ENCODE measurements at regions not wholly inside any gene's neighbourhood (a gene's known extent, or its start where the extent isn't known, plus 50 kb on each side); places are given as distances from the start of the nearest gene placed in this dataset.

DNA sequence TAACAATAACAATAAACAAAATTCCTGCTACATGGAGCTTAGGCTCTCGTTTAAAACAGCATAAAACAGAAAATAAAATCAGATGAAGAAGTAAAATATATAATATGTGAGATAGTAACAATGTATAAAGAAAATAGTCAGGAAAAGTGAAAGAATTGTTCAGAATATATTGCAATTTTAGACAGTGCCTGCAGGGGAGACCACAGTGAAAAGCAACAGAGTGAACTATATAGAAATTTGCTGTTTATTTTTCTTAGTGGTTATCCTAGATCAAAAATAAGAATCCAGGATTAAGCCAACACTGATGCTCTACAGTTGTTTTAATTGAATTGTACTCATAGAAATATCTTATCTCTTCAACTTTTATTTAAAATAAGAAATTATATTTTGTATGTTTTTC, 1639.0 kb upstream of the B3GALT2 start:
- TF ChIP-seq GATA2 (IDR thresholded peaks at IDR 0.05; ENCODE audit: low read depth, low read length) (no peak), GATA3 (IDR thresholded peaks at IDR 0.05; ENCODE audit: low read depth, low read length) (no peak)

DNA sequence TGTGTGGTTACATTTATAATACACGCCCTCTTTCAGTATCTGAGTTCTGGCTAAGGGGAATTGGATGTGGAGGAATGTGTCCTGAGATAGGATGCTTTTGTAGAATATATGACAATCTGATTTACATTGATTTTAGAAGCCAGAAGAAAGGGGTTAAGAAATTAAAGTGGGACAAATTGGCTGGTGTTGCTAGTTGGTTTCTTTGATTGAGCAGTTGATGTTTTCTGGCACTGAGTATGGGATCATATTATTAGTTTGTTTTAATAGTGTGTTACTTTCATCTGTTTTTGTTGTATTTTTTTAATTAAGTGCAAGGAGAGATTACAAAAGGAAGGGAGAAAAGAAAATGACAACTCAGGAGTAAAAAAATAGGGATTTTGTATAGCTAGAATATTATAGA, 1634.7 kb upstream of the B3GALT2 start:
- TF ChIP-seq GATA3 (IDR thresholded peaks at IDR 0.05; ENCODE audit: low read depth, low read length) (no peak), GATA2 (IDR thresholded peaks at IDR 0.05; ENCODE audit: low read depth, low read length) (no peak)

DNA sequence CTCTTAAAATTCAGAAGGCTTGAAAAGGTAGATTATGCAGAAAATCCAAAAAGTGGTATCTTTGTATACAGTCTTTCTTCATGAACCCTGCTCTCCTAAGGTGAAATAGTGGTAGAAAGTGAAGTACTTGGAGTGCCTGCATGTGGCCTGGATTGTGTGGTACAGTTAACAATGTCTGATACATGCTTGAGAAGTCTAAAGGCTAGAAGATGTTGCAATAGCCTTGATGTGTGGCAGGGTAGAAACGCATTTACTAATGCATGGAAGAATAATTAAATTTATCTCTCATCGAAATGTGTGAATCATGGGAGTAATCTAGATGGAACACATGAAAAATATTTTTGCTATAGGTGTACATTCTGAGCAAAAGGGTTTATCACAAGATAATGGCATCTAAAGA, 1632.3 kb upstream of the B3GALT2 start:
- TF ChIP-seq GATA2 (IDR thresholded peaks at IDR 0.05; ENCODE audit: low read depth, low read length) (no peak), GATA3 (IDR thresholded peaks at IDR 0.05; ENCODE audit: low read depth, low read length) (no peak)

DNA sequence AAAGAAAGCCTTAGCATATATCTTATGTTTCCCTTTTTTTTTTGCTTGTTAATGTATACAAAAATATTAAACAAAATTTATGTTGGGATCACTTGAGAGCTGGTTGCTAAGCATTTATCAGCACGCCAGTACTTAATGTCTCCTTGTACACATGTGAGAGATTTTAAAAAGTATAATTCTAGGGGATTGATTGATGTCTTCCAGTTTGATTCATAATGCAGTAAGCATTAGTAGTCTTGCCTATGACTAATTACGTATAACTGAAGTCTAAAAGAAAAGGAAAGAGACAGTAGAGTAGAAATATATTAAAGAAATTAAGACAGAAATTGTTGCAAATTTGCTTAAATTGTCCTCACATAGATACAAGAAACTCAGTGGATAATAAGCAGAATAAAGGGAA, 1630.4 kb upstream of the B3GALT2 start:
- no peak for TF ChIP-seq GATA2 (IDR thresholded peaks at IDR 0.05; ENCODE audit: low read depth, low read length)
- no peak for TF ChIP-seq GATA3 (IDR thresholded peaks at IDR 0.05; ENCODE audit: low read depth, low read length)

DNA sequence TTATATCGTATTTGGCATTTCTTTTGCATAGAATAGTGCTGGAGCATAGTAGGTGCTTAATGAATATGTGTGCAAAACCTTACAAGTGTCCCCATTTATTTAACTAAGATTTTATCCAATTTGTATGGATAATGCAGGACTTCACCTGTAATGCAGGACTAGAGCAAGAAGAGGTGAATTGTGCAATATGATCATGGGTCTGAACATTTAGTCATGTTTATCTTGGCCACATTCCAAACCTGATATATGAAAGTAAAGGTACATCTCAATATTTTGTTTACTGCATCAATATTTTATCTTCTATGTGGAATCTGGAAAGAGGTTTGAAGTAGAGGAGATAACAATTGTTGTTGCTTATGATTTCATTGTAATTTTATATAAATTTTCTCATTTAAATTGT, 1626.7 kb upstream of the B3GALT2 start:
- no peak for TF ChIP-seq GATA2 (IDR thresholded peaks at IDR 0.05; ENCODE audit: low read depth, low read length)
- no peak for TF ChIP-seq GATA3 (IDR thresholded peaks at IDR 0.05; ENCODE audit: low read depth, low read length)

DNA sequence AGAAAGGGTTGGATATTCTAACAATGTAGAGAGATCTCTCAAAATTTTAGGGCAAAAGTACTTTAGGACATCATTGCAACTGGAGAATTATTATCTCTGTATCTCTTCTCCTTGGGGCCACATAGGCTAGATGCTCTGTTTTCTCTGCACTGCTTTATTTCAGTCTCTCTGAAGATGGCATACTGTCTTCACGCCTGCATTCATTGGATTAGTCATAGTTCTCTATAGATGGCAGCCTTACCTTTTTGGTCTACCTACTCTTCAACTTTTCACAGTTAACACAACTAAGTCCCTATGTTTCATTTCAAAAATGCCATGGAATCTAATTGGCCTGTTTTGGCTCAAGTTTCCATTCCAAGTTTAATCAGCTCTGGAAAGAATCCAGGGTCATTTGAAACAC, 1623.3 kb upstream of the B3GALT2 start:
- TF ChIP-seq GATA3 (IDR thresholded peaks at IDR 0.05; ENCODE audit: low read depth, low read length) (no peak; the same call in 1 of the 2 replicates), GATA2 (IDR thresholded peaks at IDR 0.05; ENCODE audit: low read depth, low read length) (no peak)

DNA sequence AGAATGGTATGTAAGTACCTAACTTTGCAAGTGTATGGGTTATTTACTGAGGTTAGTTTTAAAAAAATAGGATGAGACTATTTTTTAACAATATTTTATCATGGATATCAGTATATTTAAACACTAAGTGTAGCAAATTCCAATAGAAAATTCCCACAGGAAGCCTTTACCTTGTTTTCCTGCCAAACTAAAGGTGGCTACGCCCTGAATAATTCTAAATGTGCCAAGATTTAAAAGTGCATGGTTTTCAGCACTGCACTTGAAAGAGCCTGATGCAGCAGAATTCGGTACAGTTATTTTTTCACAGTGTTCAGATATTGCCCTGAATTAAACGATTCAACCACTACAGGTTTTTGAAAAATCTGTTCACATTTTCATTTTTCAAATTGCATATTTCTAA, 1622.8 kb upstream of the B3GALT2 start:
- TF ChIP-seq GATA3 (IDR thresholded peaks at IDR 0.05; ENCODE audit: low read depth, low read length): no peak
- TF ChIP-seq GATA2 (IDR thresholded peaks at IDR 0.05; ENCODE audit: low read depth, low read length): no peak

DNA sequence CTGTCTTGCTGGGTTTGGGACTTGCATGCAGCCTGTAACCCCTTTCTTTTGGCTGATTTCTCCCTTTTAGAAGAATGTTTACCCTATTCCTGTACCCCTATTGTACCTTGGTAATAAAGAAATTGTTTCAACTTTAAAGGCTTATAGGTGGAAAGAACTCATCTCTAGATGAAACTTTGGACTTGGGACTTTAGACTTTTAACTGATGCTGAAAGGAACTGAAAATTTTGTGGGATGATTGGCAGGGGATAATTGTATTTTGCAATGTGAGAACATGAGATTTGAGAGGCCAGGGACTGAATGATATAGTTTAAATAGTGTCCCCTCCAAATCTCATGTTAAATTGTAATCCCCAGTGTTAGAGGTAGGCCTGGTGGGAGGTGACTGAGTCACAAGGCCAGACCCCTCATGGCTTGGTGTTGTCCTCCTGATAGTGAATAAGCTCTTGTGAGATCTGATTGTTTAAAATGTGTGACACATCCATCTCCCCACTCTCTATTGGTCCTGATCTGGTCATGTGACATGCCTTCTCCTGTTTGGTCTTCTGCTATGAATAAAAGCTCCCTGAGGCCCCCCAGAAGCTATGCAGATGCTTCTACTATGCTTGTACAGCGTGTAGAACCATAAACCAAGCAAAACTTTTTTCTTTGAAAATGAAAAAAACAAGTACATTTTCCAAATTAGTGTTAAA, 1621.3 kb upstream of the B3GALT2 start:
- no peak for TF ChIP-seq GATA3 (IDR thresholded peaks at IDR 0.05; ENCODE audit: low read depth, low read length)
- TF ChIP-seq GATA2 (IDR thresholded peaks at IDR 0.05; ENCODE audit: low read depth, low read length): no peak

DNA sequence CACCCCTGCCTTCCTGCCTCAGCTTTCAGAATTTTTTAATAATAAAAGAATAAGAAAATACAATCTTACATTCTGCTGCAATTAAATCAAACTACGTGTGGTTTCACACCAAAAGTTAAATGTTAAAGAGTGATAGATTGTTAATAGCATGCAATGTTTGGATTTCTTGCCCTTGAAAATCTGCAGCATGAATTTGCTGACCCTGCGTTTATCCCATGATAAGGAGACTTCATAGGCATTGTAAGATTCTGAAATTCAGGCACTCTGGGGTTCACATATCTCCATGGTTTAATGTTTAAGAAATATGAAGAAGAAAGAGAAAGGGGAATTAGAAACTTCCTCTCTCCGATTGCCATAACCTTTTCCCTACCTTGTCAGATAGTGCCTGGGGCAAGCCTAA, 1616.2 kb upstream of the B3GALT2 start:
- no peak for TF ChIP-seq GATA3 (IDR thresholded peaks at IDR 0.05; ENCODE audit: low read depth, low read length)
- no peak for TF ChIP-seq GATA2 (IDR thresholded peaks at IDR 0.05; ENCODE audit: low read depth, low read length)

DNA sequence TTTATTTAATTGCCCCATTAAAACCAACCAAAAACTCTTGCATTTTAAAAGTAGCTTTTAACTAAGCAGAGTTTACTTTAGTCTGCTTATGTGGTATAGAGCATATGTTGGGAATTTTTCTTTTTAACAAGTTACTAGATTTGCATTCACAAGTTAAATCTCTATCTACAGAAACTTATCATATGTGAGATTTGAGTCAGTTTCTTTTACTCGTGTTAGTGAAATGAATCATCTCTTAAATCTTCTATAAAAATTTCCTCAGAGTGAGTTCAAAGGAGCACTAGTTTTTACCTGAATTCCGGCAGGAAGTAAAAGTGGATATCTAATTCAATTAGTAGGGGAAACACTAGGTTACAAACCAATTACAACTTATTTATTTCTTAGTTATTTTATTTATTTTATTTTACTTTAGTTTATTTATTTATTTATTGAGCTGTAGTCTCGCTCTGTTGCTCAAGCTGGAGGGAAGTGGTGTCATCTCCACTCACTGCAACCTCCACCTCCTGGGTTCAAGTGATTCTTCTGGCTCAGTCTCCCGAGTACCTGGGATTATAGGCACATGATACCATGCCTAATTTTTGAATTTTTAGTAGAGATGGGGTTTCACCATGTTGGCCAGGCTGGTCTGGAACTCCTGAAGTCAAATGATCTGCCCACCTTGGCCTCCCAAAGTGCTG, 1609.6 kb upstream of the B3GALT2 start:
- TF ChIP-seq GATA3 (IDR thresholded peaks at IDR 0.05; ENCODE audit: low read depth, low read length): no peak
- TF ChIP-seq GATA2 (IDR thresholded peaks at IDR 0.05; ENCODE audit: low read depth, low read length): no peak

DNA sequence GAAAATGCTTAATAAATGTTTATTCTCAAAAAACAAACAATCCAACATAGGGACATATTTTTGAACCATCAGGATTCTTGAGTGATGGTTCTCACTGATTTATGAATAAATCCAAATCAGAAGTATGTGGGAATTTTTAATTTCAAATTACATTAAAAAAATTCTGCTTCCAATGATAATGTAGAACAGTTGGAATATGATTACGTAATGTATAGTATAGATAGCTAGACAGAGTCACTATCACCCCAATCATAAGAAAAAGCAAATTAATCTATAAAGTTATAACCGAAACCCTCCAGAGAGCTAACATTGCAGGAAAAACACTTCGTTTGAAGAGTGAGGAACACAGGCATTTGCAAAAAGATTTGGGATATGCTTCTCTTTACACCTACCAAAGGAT, 1600.6 kb upstream of the B3GALT2 start:
- no peak for TF ChIP-seq GATA2 (IDR thresholded peaks at IDR 0.05; ENCODE audit: low read depth, low read length)
- no peak for TF ChIP-seq GATA3 (IDR thresholded peaks at IDR 0.05; ENCODE audit: low read depth, low read length)

DNA sequence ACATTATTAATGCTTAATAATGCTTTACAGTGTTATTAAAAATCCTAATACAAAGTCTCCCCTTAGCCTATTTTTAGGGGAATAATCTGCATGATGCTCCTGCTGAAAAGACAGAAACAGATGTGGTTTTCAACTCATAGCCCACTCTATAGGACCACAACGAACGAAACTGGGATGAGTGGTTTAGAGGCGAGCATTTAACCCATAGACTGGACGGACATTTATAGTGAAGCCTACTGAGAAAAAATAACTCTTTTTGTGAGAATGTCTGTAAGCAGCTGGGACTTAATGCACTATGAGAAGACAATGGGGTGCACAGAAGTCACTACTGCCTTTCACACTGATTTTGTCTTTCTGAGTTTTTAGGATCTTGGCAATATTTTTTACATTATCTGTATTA, 1599.6 kb upstream of the B3GALT2 start:
- no peak for TF ChIP-seq GATA2 (IDR thresholded peaks at IDR 0.05; ENCODE audit: low read depth, low read length)
- TF ChIP-seq GATA3 (IDR thresholded peaks at IDR 0.05; ENCODE audit: low read depth, low read length): no peak

DNA sequence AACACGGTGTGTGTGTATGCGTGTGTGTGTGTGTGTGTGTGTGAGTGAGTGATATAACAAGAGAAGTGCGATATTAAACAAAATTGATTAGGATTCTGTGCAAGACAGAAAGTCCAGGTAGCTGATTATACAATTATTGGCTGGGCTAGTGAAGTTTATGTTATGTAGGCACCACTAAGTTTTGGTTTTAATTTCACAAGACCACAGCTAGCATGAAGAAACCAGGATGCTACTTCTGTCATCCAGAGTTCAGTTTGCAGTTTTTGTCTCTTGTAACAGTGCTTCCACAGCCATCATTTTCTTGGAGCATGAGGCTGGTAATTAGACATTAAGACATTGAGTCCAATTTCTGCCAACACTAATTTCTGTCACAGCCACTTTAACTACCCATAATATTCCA, 1590.2 kb upstream of the B3GALT2 start:
- TF ChIP-seq GATA2 (IDR thresholded peaks at IDR 0.05; ENCODE audit: low read depth, low read length) (no peak), GATA3 (IDR thresholded peaks at IDR 0.05; ENCODE audit: low read depth, low read length) (no peak)

DNA sequence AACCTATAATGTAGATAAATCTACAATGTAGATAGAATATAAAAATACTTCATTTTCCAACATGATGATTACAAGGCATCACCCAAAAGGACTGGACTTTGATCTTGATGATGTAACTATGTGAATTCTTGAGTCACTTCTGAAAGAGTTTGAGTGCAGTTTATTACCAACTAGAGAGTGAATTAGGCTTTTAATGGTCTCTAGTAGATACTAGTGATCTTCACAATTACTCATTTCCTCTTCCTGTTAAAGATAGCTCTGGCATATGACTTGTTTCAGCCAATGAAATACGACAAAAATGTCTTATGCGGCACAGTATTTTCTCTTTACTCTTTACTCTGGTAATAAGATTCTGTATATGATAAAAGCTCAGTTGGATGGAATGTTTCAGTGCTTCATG, 1588.1 kb upstream of the B3GALT2 start:
- no peak for TF ChIP-seq GATA3 (IDR thresholded peaks at IDR 0.05; ENCODE audit: low read depth, low read length)
- TF ChIP-seq GATA2 (IDR thresholded peaks at IDR 0.05; ENCODE audit: low read depth, low read length): no peak

DNA sequence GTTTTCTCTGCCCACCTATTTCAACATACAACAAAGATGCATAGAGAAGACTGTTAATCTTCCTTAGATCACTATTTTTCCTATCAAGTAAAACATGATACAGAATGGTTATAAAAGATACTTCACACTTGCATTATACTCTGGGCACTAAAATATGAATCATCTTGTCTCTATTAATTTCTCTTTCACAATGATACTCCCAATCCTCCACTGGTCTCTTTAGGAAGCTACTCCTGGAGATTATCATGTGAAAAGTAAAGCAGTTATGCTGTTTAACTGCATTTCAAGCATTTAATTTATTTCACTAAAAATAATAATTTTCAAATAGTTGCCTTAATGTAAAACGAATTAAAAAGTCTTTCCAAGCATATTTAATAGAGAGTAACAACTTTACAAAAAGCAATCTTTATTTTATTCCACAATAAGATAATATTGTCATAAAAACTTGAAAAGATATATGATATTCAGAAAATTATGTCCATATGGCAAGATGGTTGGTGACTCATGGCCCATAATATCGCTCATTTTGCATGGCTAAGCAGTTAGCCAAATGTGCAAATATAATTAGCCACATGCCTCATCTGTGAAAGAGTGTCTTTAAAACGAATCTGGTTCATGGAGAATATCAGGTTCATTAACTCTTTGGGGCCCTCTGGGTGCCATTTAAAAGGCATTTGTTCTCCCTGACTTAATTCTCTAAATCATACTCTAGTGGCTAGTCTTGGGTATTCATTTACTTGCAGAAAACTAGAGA, 1569.0 kb upstream of the B3GALT2 start:
- TF ChIP-seq GATA2 (IDR thresholded peaks at IDR 0.05; ENCODE audit: low read depth, low read length) (no peak), GATA3 (IDR thresholded peaks at IDR 0.05; ENCODE audit: low read depth, low read length) (no peak)
